Suprapubic skin (tissue), 4 donors: ENCODE measurements at regions not wholly inside any gene's neighbourhood (a gene's known extent, or its start where the extent isn't known, plus 50 kb on each side); places are given as distances from the start of the nearest gene placed in this dataset.

Experiments used
- CTCF ChIP-seq, 2 donors: fragments of 200-600 bp in 1 of 2; fragments of 450-650 bp in 1 of 2; sonication (generic) in 1 of 2; IDR thresholded peaks; one replicate each; pipeline ENCODE4 v1.5.1; 2016 to 2019; ENCODE audit warnings: antibody characterized with exemption in 2 of 2, mild to moderate bottlenecking in 1 of 2, moderate library complexity in 1 of 2
- EP300 ChIP-seq: sonication (generic); formaldehyde crosslinking; IDR thresholded peaks from one replicate; pipeline ENCODE4 v1.6.1; 2017; ENCODE audit warnings: antibody characterized with exemption
- POLR2AphosphoS5 ChIP-seq, 3 donors: sonication (generic); formaldehyde crosslinking; IDR thresholded peaks; one replicate each; pipeline ENCODE4 v1.6.1; 2017; ENCODE audit warnings: antibody characterized with exemption in 3 of 3

GRCh38 chr2:134104754-134105153 lies 149.1 kb upstream of the MGAT5 start:
- TF ChIP-seq CTCF (IDR thresholded peaks at IDR 0.05) (no peak), EP300 (no peak), POLR2AphosphoS5 (IDR thresholded peaks at IDR 0.05) (no peak)
